Astrocyte (in vitro differentiated cells and primary cell): ENCODE measurements at regions not wholly inside any gene's neighbourhood (a gene's known extent, or its start where the extent isn't known, plus 50 kb on each side); places are given as distances from the start of the nearest gene placed in this dataset.

Source experiments
- DNase-seq: peaks from one replicate; pipeline ENCODE4 v3.0.0-alpha.2; 2010; ENCODE audit warnings: low read depth
- FAIRE-seq: peaks from 2 replicates; lab custom pipeline; 2011; peaks lifted over from hg19 to GRCh38; lab: Jason Lieb, UNC
- H2AFZ ChIP-seq: 2 replicates; pipeline ENCODE4 v1.6.0; 2012; ENCODE audit warnings: low read depth, low read length, inconsistent platforms
- H3K27ac ChIP-seq: 2 replicates; pipeline ENCODE4 v1.5.1; 2011; ENCODE audit warnings: low read depth, low read length, inconsistent platforms
- H3K27me3 ChIP-seq: 2 replicates; pipeline ENCODE4 v1.6.0; 2011; ENCODE audit warnings: low read length, inconsistent platforms; ENCODE audit not compliant: insufficient read depth
- H3K36me3 ChIP-seq: 2 replicates; pipeline ENCODE4 v1.5.1; 2011; ENCODE audit warnings: low read length, inconsistent platforms; ENCODE audit not compliant: insufficient read depth
- H3K4me1 ChIP-seq: 2 replicates; pipeline ENCODE4 v1.5.1; 2011; ENCODE audit warnings: low read length, inconsistent platforms; ENCODE audit not compliant: insufficient read depth
- H3K4me2 ChIP-seq: 2 replicates; pipeline ENCODE4 v1.6.0; 2012; ENCODE audit warnings: low read length, inconsistent platforms
- H3K4me3 ChIP-seq: 2 replicates; pipeline ENCODE4 v1.5.1; 2011; ENCODE audit warnings: low read depth, mild to moderate bottlenecking, low read length, inconsistent platforms; ENCODE audit not compliant: insufficient read depth
- H3K79me2 ChIP-seq: 2 replicates; pipeline ENCODE4 v1.6.0; 2012; ENCODE audit warnings: mild to moderate bottlenecking, low read length, inconsistent platforms; ENCODE audit not compliant: insufficient read depth
- H3K9ac ChIP-seq: 2 replicates; pipeline ENCODE4 v1.6.0; 2012; ENCODE audit warnings: mild to moderate bottlenecking, low read length, inconsistent platforms
- H3K9me3 ChIP-seq: 2 replicates; pipeline ENCODE4 v1.5.1; 2012; ENCODE audit warnings: low read depth, mild to moderate bottlenecking, low read length, inconsistent platforms; ENCODE audit not compliant: insufficient read depth
- H4K20me1 ChIP-seq: 2 replicates; pipeline ENCODE4 v1.6.0; 2012; ENCODE audit warnings: low read length, inconsistent platforms; ENCODE audit not compliant: insufficient read depth
- H3K27ac Mint-ChIP-seq: one replicate; pipeline ENCODE4 v1.8.0; 2021; ENCODE audit warnings: mild to moderate bottlenecking, mixed read lengths; ENCODE audit not compliant: unreplicated experiment
- H3K27me3 Mint-ChIP-seq: one replicate; pipeline ENCODE4 v1.8.0; 2021; ENCODE audit warnings: low read depth, mixed read lengths; ENCODE audit not compliant: unreplicated experiment
- H3K36me3 Mint-ChIP-seq: one replicate; pipeline ENCODE4 v1.8.0; 2021; ENCODE audit warnings: low read depth, mixed read lengths; ENCODE audit not compliant: unreplicated experiment
- H3K4me1 Mint-ChIP-seq: one replicate; pipeline ENCODE4 v1.8.0; 2021; ENCODE audit warnings: low read depth, mixed read lengths; ENCODE audit not compliant: unreplicated experiment
- H3K4me3 Mint-ChIP-seq: one replicate; pipeline ENCODE4 v1.8.0; 2021; ENCODE audit warnings: mild to moderate bottlenecking, moderate library complexity, mixed read lengths; ENCODE audit not compliant: unreplicated experiment
- H3K9me3 Mint-ChIP-seq: one replicate; pipeline ENCODE4 v1.8.0; 2021; ENCODE audit warnings: mild to moderate bottlenecking, mixed read lengths; ENCODE audit not compliant: unreplicated experiment
- CTCF ChIP-seq: IDR thresholded peaks from 2 replicates; pipeline ENCODE4 v1.5.1; 2011; ENCODE audit warnings: low read depth, mild to moderate bottlenecking, inconsistent platforms, low read length, moderate library complexity; ENCODE audit not compliant: insufficient read depth
- EZH2 ChIP-seq: IDR thresholded peaks from 2 replicates; pipeline ENCODE4 v1.6.1; 2012; ENCODE audit warnings: mild to moderate bottlenecking, low read length, inconsistent platforms; ENCODE audit not compliant: insufficient read depth

GRCh38 chr5:31008231-31008630 lies 185.3 kb upstream of the CDH6 start:
- peaks cover 3% of the 10 kb centered on the region for H3K36me3 Mint-ChIP-seq
- no peak for FAIRE-seq
- Histone ChIP-seq H3K4me2 (no peak overlapping the region), H3K36me3 (no peaks in the 10 kb centered on the region), H2AFZ (no peak overlapping the region), H4K20me1 (no peaks in the 10 kb centered on the region), H3K4me3 (no peak overlapping the region), H3K4me1 (no peaks in the 10 kb centered on the region), H3K9me3 (no peaks in the 10 kb centered on the region), H3K27me3 (no peaks in the 10 kb centered on the region), H3K79me2 (no peaks in the 10 kb centered on the region), H3K9ac (no peak overlapping the region), H3K27ac (no peak overlapping the region)
- H3K4me1 Mint-ChIP-seq, result no peaks in the 10 kb centered on the region
- TF ChIP-seq CTCF, result no peak
- no peak for TF ChIP-seq EZH2
- H3K4me3 Mint-ChIP-seq, result no peak overlapping the region
- no peaks in the 10 kb centered on the region for H3K27me3 Mint-ChIP-seq
- H3K9me3 Mint-ChIP-seq, result peaks cover 23% of the 10 kb centered on the region
- no peak overlapping the region for H3K27ac Mint-ChIP-seq
- DNase-seq, result no peak

- Mint-ChIP-seq H3K27me3 (no peaks in the 10 kb centered on the region), H3K4me3 (no peak overlapping the region), H3K27ac (no peak overlapping the region), H3K36me3 (peaks cover 3% of the 10 kb centered on the region), H3K9me3 (peaks cover 23% of the 10 kb centered on the region), H3K4me1 (no peaks in the 10 kb centered on the region)
- Histone ChIP-seq H3K9ac (no peak overlapping the region), H2AFZ (no peak overlapping the region), H3K4me2 (no peak overlapping the region), H3K79me2 (no peaks in the 10 kb centered on the region), H3K9me3 (no peaks in the 10 kb centered on the region), H3K27ac (no peak overlapping the region), H3K4me1 (no peaks in the 10 kb centered on the region), H3K27me3 (no peaks in the 10 kb centered on the region), H4K20me1 (no peaks in the 10 kb centered on the region), H3K36me3 (no peaks in the 10 kb centered on the region), H3K4me3 (no peak overlapping the region)
- TF ChIP-seq CTCF (no peak), EZH2 (no peak)
- DNase-seq (no peak), FAIRE-seq (no peak)
Observed at GRCh38 chr5:31007672-31008071, 185.8 kb upstream of the CDH6 start.

- DNase-seq (no peak), FAIRE-seq (no peak)
- H3K36me3 ChIP-seq, result no peaks in the 10 kb centered on the region
- no peak overlapping the region for H3K27ac ChIP-seq
- H3K9ac ChIP-seq, result no peak overlapping the region
- TF ChIP-seq CTCF, result no peak
- no peak for TF ChIP-seq EZH2
- H3K27me3 Mint-ChIP-seq, result no peaks in the 10 kb centered on the region
- no peaks in the 10 kb centered on the region for H3K4me1 Mint-ChIP-seq
- H3K9me3 Mint-ChIP-seq, result peaks cover 2% of the 10 kb centered on the region
- no peaks in the 10 kb centered on the region for H3K79me2 ChIP-seq
- H3K27me3 ChIP-seq, result no peaks in the 10 kb centered on the region
- H3K36me3 Mint-ChIP-seq, result peaks cover 1% of the 10 kb centered on the region
- H3K4me3 Mint-ChIP-seq, result no peak overlapping the region
- H3K27ac Mint-ChIP-seq, result no peak overlapping the region
- no peak overlapping the region for H2AFZ ChIP-seq
- H3K4me1 ChIP-seq, result no peaks in the 10 kb centered on the region
- H3K9me3 ChIP-seq, result peaks cover 2% of the 10 kb centered on the region
- H4K20me1 ChIP-seq, result no peaks in the 10 kb centered on the region
- no peak overlapping the region for H3K4me2 ChIP-seq
- no peak overlapping the region for H3K4me3 ChIP-seq
Observed at GRCh38 chr5:31000287-31000686, 193.2 kb upstream of the CDH6 start.
